ENCODE measurements at regions not wholly inside any gene's neighbourhood (a gene's known extent, or its start where the extent isn't known, plus 50 kb on each side); places are given as distances from the start of the nearest gene placed in this dataset.

DNA sequence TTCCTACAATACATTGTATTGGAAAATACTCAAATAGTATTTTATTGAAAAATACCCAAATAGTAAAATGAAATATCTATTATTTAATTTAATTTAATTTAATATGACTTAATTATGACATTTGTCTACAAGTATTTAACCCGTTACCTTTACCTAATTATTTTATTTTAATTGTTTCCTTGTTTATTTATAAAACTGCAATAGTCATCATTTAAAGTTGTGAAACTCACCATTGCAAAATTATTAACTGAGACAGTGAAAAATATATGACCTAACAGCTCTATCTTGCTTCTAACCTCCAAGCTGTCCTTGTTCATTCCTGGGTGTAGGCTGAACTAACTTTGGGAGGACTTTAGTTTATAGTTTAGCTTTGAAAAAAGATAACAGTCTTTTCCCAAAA, 300.6 kb upstream of the POGK start:
- TF ChIP-seq POLR2A (IDR thresholded peaks at IDR 0.05): no peak
- TF ChIP-seq, protein P1, sequence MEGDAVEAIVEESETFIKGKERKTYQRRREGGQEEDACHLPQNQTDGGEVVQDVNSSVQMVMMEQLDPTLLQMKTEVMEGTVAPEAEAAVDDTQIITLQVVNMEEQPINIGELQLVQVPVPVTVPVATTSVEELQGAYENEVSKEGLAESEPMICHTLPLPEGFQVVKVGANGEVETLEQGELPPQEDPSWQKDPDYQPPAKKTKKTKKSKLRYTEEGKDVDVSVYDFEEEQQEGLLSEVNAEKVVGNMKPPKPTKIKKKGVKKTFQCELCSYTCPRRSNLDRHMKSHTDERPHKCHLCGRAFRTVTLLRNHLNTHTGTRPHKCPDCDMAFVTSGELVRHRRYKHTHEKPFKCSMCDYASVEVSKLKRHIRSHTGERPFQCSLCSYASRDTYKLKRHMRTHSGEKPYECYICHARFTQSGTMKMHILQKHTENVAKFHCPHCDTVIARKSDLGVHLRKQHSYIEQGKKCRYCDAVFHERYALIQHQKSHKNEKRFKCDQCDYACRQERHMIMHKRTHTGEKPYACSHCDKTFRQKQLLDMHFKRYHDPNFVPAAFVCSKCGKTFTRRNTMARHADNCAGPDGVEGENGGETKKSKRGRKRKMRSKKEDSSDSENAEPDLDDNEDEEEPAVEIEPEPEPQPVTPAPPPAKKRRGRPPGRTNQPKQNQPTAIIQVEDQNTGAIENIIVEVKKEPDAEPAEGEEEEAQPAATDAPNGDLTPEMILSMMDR (IDR thresholded peaks at IDR 0.05): no peak

Data from Peyer's patch (tissue), 4 donors.